Neuronal stem cell (in vitro differentiated cells): ENCODE measurements at regions not wholly inside any gene's neighbourhood (a gene's known extent, or its start where the extent isn't known, plus 50 kb on each side); places are given as distances from the start of the nearest gene placed in this dataset.

Experiments
- DNase-seq: peaks from one replicate; pipeline ENCODE4 v3.0.0-alpha.2; 2013; ENCODE audit warnings: low spot score
- H2AFZ ChIP-seq: one replicate; pipeline ENCODE4 v1.6.1; 2013; ENCODE audit warnings: mild to moderate bottlenecking, low read length, inconsistent platforms
- H2AK5ac ChIP-seq: 2 replicates; pipeline ENCODE4 v1.6.1; 2013; ENCODE audit warnings: low read depth, mild to moderate bottlenecking, inconsistent platforms, low read length, moderate library complexity, mixed read lengths
- H2BK120ac ChIP-seq: 2 replicates; pipeline ENCODE4 v1.6.1; 2013; ENCODE audit warnings: low read depth, mild to moderate bottlenecking, inconsistent platforms, low read length, moderate library complexity, mixed read lengths
- H2BK12ac ChIP-seq: one replicate; pipeline ENCODE4 v1.6.1; 2013; ENCODE audit warnings: low read length, inconsistent platforms
- H2BK15ac ChIP-seq: 2 replicates; pipeline ENCODE4 v1.6.1; 2013; ENCODE audit warnings: mild to moderate bottlenecking, low read length, inconsistent platforms, mixed read lengths
- H2BK5ac ChIP-seq: one replicate; pipeline ENCODE4 v1.6.1; 2013; ENCODE audit warnings: inconsistent platforms, mild to moderate bottlenecking, low read length, moderate library complexity
- H3K14ac ChIP-seq: one replicate; pipeline ENCODE4 v1.6.1; 2013; ENCODE audit warnings: low read length, inconsistent platforms
- H3K18ac ChIP-seq: 2 replicates; pipeline ENCODE4 v1.6.1; 2013; ENCODE audit warnings: low read length, inconsistent platforms
- H3K23ac ChIP-seq: 2 replicates; pipeline ENCODE4 v1.6.1; 2013; ENCODE audit warnings: low read depth, mild to moderate bottlenecking, mixed read lengths, low read length, inconsistent platforms; ENCODE audit not compliant: poor library complexity
- H3K27ac ChIP-seq: replicated peaks from 3 replicates; pipeline ENCODE4 v1.5.1; 2013; ENCODE audit warnings: low read length, inconsistent platforms
- H3K27me3 ChIP-seq, 3 experiments: 2 replicates each; pipeline ENCODE4 v1.6.1; 2013; ENCODE audit warnings: low read length in 3 of 3, mild to moderate bottlenecking in 2 of 3, inconsistent platforms in 1 of 3, low read depth in 1 of 3, mixed read lengths in 1 of 3, moderate library complexity in 1 of 3; ENCODE audit not compliant: control insufficient read depth in 3 of 3, insufficient read depth in 3 of 3
- H3K36me3 ChIP-seq, 2 donors: replicated peaks in 1 of 2; 2 replicates each; pipeline ENCODE4 v1.6.1; 2013; ENCODE audit warnings: low read length in 2 of 2; ENCODE audit not compliant: control insufficient read depth in 2 of 2, insufficient read depth in 2 of 2
- H3K4ac ChIP-seq: 2 replicates; pipeline ENCODE4 v1.6.1; 2013; ENCODE audit warnings: inconsistent platforms, mild to moderate bottlenecking, low read length, moderate library complexity
- H3K4me1 ChIP-seq, 2 donors: 1 replicate in 1 of 2; 2 replicates in 1 of 2; pipeline ENCODE4 v1.6.1; 2013; ENCODE audit warnings: low read length in 2 of 2, low read depth in 1 of 2; ENCODE audit not compliant: control insufficient read depth in 2 of 2, insufficient read depth in 1 of 2
- H3K4me2 ChIP-seq: one replicate; pipeline ENCODE4 v1.6.1; 2013; ENCODE audit warnings: mild to moderate bottlenecking, low read length, inconsistent platforms; ENCODE audit not compliant: insufficient read depth, poor library complexity, severe bottlenecking
- H3K4me3 ChIP-seq, 2 donors: 2 replicates each; pipeline ENCODE4 v1.5.1; 2013; ENCODE audit warnings: low read length in 2 of 2, mild to moderate bottlenecking in 2 of 2, inconsistent platforms in 1 of 2, moderate library complexity in 1 of 2
- H3K79me1 ChIP-seq: one replicate; pipeline ENCODE4 v1.6.1; 2013; ENCODE audit warnings: low read depth, mild to moderate bottlenecking, inconsistent platforms, low read length, moderate library complexity
- H3K9ac ChIP-seq: one replicate; pipeline ENCODE4 v1.6.1; 2013; ENCODE audit warnings: mild to moderate bottlenecking, low read depth, low read length, inconsistent platforms; ENCODE audit not compliant: poor library complexity
- H3K9me3 ChIP-seq, 2 donors: replicated peaks in 1 of 2; 2 replicates each; pipeline versions ENCODE3 to v1.6.1; 2013; ENCODE audit warnings: low read length in 2 of 2, mild to moderate bottlenecking in 2 of 2, inconsistent platforms in 1 of 2, low read depth in 1 of 2, mixed read lengths in 1 of 2, moderate library complexity in 1 of 2; ENCODE audit not compliant: control insufficient read depth in 2 of 2, insufficient read depth in 1 of 2
- H4K8ac ChIP-seq: one replicate; pipeline ENCODE4 v1.6.1; 2013; ENCODE audit warnings: low read depth, mild to moderate bottlenecking, inconsistent platforms, low read length, moderate library complexity
- H4K91ac ChIP-seq: one replicate; pipeline ENCODE4 v1.6.1; 2013; ENCODE audit warnings: low read length, low read depth, mild to moderate bottlenecking, inconsistent platforms; ENCODE audit not compliant: poor library complexity
- WGBS, 2 donors: extraction: QIAGEN DNeasy Blood & Tissue Kit; methylation state at CpG; one replicate each; pipeline ENCODE4 v1.1.7; 2013; ENCODE audit warnings: missing lambda C conversion rate in 2 of 2, mixed read lengths in 1 of 2; ENCODE audit not compliant: insufficient read length in 2 of 2, insufficient replicate concordance in 1 of 2; ENCODE audit errors: extremely low coverage in 2 of 2; 5-methylcytosine and 5-hydroxymethylcytosine counted together

DNA sequence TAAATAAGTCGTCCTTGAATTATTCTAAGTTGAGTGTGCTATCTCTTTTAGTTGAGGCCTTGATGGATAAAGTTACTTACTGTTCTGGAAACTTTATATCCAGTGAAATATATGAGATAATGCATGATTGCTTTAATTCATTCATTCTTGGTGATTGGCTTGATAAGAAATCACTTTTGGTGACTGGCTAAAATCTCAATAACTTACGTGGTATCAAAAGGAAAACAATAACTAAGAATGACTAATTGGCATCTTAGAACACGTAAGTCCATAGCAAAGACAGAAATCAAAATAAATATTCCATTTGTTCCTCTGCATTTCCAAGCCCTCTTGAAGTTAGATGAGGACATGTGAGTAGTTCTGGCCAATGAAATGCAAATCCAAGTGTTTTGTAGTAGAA, 251.6 kb downstream of the NUP35 start:
- Histone ChIP-seq H3K27ac (no peak overlapping the region), H4K8ac (no peak overlapping the region), H3K4me1 (no peaks in the 10 kb centered on the region), H2AK5ac (no peak overlapping the region), H3K36me3 (no peaks in the 10 kb centered on the region), H3K4ac (no peak overlapping the region), H4K91ac (no peak overlapping the region), H3K79me1 (no peaks in the 10 kb centered on the region), H3K14ac (no peak overlapping the region), H3K27me3 (no peaks in the 10 kb centered on the region), H2AFZ (no peak overlapping the region), H3K23ac (no peak overlapping the region), H2BK5ac (no peak overlapping the region), H3K18ac (no peak overlapping the region), H2BK120ac (no peak overlapping the region), H3K9me3 (no peaks in the 10 kb centered on the region), H3K4me2 (no peak overlapping the region), H2BK15ac (no peak overlapping the region), H2BK12ac (no peak overlapping the region), H3K4me3 (no peak overlapping the region), H3K9ac (no peak overlapping the region)
- DNase-seq = no peak
- WGBS, 2 donors = no CpG with 5 or more reads among the region's 3 CpGs

GRCh38 chr2:183383854-183384253, 259.6 kb downstream of the NUP35 start:
- Histone ChIP-seq H3K36me3 (no peaks in the 10 kb centered on the region), H3K9ac (no peak overlapping the region), H2BK120ac (no peak overlapping the region), H2BK5ac (no peak overlapping the region), H3K14ac (no peak overlapping the region), H2BK15ac (no peak overlapping the region), H3K79me1 (no peaks in the 10 kb centered on the region), H3K27me3 (no peaks in the 10 kb centered on the region), H4K91ac (no peak overlapping the region), H3K4me1 (no peaks in the 10 kb centered on the region), H3K18ac (no peak overlapping the region), H3K4ac (no peak overlapping the region), H3K27ac (no peak overlapping the region), H4K8ac (no peak overlapping the region), H3K23ac (no peak overlapping the region), H2AK5ac (no peak overlapping the region), H2AFZ (no peak overlapping the region), H2BK12ac (no peak overlapping the region), H3K4me2 (no peak overlapping the region), H3K4me3 (no peak overlapping the region), H3K9me3 (no peaks in the 10 kb centered on the region)
- WGBS, 2 donors = no CpG with 5 or more reads among the region's 1 CpG
- DNase-seq = no peak

DNA sequence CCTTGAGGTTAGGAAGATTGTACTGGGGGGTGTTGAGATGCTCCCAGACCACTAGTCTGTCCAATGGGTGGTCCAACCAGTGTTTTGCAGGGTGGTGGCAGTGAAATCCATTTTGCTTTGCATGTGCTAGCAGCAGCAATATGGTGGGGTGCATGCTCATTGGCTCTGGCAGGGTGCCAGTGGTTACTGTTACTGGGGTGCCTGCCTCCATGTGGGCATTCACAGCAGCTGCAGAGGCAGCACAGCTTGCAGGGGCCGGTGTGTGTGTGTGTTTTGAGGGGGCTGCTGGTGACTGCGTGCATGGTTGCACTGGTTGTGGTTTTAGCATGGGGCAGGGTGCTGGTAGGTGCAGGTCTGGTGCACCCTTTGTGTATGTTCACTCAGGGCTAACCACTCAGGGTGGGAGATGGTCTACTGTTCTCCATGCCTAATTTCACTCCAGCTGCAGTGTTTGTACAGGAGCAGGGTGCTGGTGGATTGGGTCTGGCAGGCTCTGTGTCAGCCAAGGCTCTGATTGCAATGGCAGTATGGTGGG, 265.4 kb downstream of the NUP35 start:
- H3K27me3 ChIP-seq = no peaks in the 10 kb centered on the region
- H2BK15ac ChIP-seq = no peak overlapping the region
- H3K4ac ChIP-seq = peak overlapping the region; percentile 66
- H4K91ac ChIP-seq = no peak overlapping the region
- peak overlapping the region in 1 of 2 donors; percentile 18 for H3K4me3 ChIP-seq
- H2BK5ac ChIP-seq = no peak overlapping the region
- no peak overlapping the region for H2BK12ac ChIP-seq
- peaks cover 0 to 3% of the 10 kb centered on the region in 2 donors for H3K9me3 ChIP-seq
- H3K79me1 ChIP-seq = peaks cover 2% of the 10 kb centered on the region
- H3K36me3 ChIP-seq = no peaks in the 10 kb centered on the region
- H3K4me2 ChIP-seq = no peak overlapping the region
- peak overlapping the region; percentile 71 for H3K14ac ChIP-seq
- no peaks in the 10 kb centered on the region for H3K4me1 ChIP-seq
- no peak overlapping the region for H3K23ac ChIP-seq
- no peak overlapping the region for H2BK120ac ChIP-seq
- peak overlapping the region; percentile 65 for H4K8ac ChIP-seq
- no CpG with 5 or more reads among the region's 2 CpGs for WGBS, 2 donors
- H3K27ac ChIP-seq = no peak overlapping the region
- H3K9ac ChIP-seq = peak overlapping the region; percentile 60
- DNase-seq = no peak
- no peak overlapping the region for H2AFZ ChIP-seq
- H2AK5ac ChIP-seq = no peak overlapping the region
- no peak overlapping the region for H3K18ac ChIP-seq

- H3K9me3 ChIP-seq = peaks cover 0 to 3% of the 10 kb centered on the region in 2 donors
- no peak overlapping the region for H2BK12ac ChIP-seq
- H4K8ac ChIP-seq = no peak overlapping the region
- H2BK120ac ChIP-seq = no peak overlapping the region
- H3K4me1 ChIP-seq = no peaks in the 10 kb centered on the region
- no peak overlapping the region for H3K18ac ChIP-seq
- peak overlapping the region in 1 of 2 donors; percentile 18 for H3K4me3 ChIP-seq
- H3K4me2 ChIP-seq = no peak overlapping the region
- no peak overlapping the region for H3K9ac ChIP-seq
- no peak overlapping the region for H2BK15ac ChIP-seq
- H3K79me1 ChIP-seq = peaks cover 2% of the 10 kb centered on the region
- H3K4ac ChIP-seq = peak overlapping the region; percentile 66
- H3K14ac ChIP-seq = peak overlapping the region; percentile 71
- no peak overlapping the region for H3K27ac ChIP-seq
- no peaks in the 10 kb centered on the region for H3K27me3 ChIP-seq
- no peak overlapping the region for H3K23ac ChIP-seq
- no CpG with 5 or more reads among the region's 4 CpGs for WGBS, 2 donors
- H4K91ac ChIP-seq = no peak overlapping the region
- H2AK5ac ChIP-seq = no peak overlapping the region
- no peak overlapping the region for H2BK5ac ChIP-seq
- no peak for DNase-seq
- H2AFZ ChIP-seq = no peak overlapping the region
- no peaks in the 10 kb centered on the region for H3K36me3 ChIP-seq
Observed at GRCh38 chr2:183390109-183390508, 265.9 kb downstream of the NUP35 start.
